Caco-2 (cell line): ENCODE measurements at regions not wholly inside any gene's neighbourhood (a gene's known extent, or its start where the extent isn't known, plus 50 kb on each side); places are given as distances from the start of the nearest gene placed in this dataset.
"Not testable (repeated sequence)": the region's sequence is repeated elsewhere in the genome, so short reads cannot be mapped to it uniquely, and the experiment has no call there.

Experiments
- BruUV-seq: library from RNA; stranded (reverse); fragments of 400-500 nt; replicated peaks from 2 replicates; lab custom pipeline; 2021; lab: Mats Ljungman, UMichigan
- CTCF ChIA-PET: fragments of 300-600 bp; sonication (Branson Sonifier 250); formaldehyde crosslinking; loops from one replicate; lab custom pipeline; 2022; ENCODE audit warnings: antibody characterized with exemption; lab: Charles Lee
- POLR2A ChIA-PET: fragments of 300-600 bp; sonication (Branson Sonifier 250); formaldehyde crosslinking; loops from one replicate; lab custom pipeline; 2022; ENCODE audit warnings: antibody characterized with exemption; lab: Charles Lee
- DNase-seq, 2 experiments: peaks; one replicate each; pipeline versions ENCODE4 v3.0.0 to v3.0.0-alpha.2; 2020 to 2022
- H3K27me3 ChIP-seq: replicated peaks from 2 replicates; pipeline ENCODE4 v1.6.0; 2011; ENCODE audit warnings: low read length; ENCODE audit not compliant: control insufficient read depth, insufficient read depth
- H3K36me3 ChIP-seq: 2 replicates; pipeline ENCODE4 v1.5.1; 2011; ENCODE audit warnings: low read length; ENCODE audit not compliant: control insufficient read depth, insufficient read depth
- H3K4me1 ChIP-seq: fragments of 250-450 bp; sonication (Bioruptor Pico); 2 replicates; pipeline ENCODE4 v1.5.1; 2020; ENCODE audit warnings: mild to moderate bottlenecking
- H3K4me3 ChIP-seq: 2 replicates; pipeline ENCODE4 v1.5.1; 2011; ENCODE audit warnings: low read depth, mild to moderate bottlenecking, control low read depth, low read length
- H3K9me3 ChIP-seq: fragments of 250-450 bp; sonication (Bioruptor Pico); 2 replicates; pipeline ENCODE4 v1.5.1; 2020; ENCODE audit warnings: mild to moderate bottlenecking, moderate library complexity
- H3K27ac Mint-ChIP-seq: one replicate; pipeline ENCODE4 v1.8.0; 2022; ENCODE audit warnings: mixed read lengths; ENCODE audit not compliant: unreplicated experiment
- H3K27me3 Mint-ChIP-seq: one replicate; pipeline ENCODE4 v1.8.0; 2022; ENCODE audit warnings: mixed read lengths; ENCODE audit not compliant: insufficient read depth, unreplicated experiment
- H3K36me3 Mint-ChIP-seq: one replicate; pipeline ENCODE4 v1.8.0; 2022; ENCODE audit warnings: mild to moderate bottlenecking, mixed read lengths; ENCODE audit not compliant: insufficient read depth, unreplicated experiment
- H3K4me1 Mint-ChIP-seq: one replicate; pipeline ENCODE4 v1.8.0; 2022; ENCODE audit warnings: low read depth, mixed read lengths; ENCODE audit not compliant: unreplicated experiment
- H3K4me3 Mint-ChIP-seq: one replicate; pipeline ENCODE4 v1.8.0; 2022; ENCODE audit warnings: mild to moderate bottlenecking, moderate library complexity, mixed read lengths; ENCODE audit not compliant: unreplicated experiment
- H3K9me3 Mint-ChIP-seq: one replicate; pipeline ENCODE4 v1.8.0; 2022; ENCODE audit warnings: mixed read lengths; ENCODE audit not compliant: unreplicated experiment
- intact Hi-C: fragments of 100-400 bp; cut with micrococcal nuclease; formaldehyde crosslinking; loops from one replicate; pipeline ENCODE4 v1.10.0; 2022; ENCODE audit not compliant: unreplicated experiment
- TF ChIP-seq, protein P1 (sequence below), 2 experiments: fragments of 200-600 bp in 1 of 2; IDR thresholded peaks; 1 replicate in 1 of 2; 2 replicates in 1 of 2; pipeline versions ENCODE4 v1.5.1 to v1.8.0; 2011 to 2022; ENCODE audit warnings: antibody characterized with exemption in 1 of 2, control low read depth in 1 of 2, inconsistent platforms in 1 of 2, low read depth in 1 of 2, low read length in 1 of 2, mild to moderate bottlenecking in 1 of 2, moderate library complexity in 1 of 2; ENCODE audit not compliant: insufficient read depth in 1 of 2, severe bottlenecking in 1 of 2, unreplicated experiment in 1 of 2

DNA sequence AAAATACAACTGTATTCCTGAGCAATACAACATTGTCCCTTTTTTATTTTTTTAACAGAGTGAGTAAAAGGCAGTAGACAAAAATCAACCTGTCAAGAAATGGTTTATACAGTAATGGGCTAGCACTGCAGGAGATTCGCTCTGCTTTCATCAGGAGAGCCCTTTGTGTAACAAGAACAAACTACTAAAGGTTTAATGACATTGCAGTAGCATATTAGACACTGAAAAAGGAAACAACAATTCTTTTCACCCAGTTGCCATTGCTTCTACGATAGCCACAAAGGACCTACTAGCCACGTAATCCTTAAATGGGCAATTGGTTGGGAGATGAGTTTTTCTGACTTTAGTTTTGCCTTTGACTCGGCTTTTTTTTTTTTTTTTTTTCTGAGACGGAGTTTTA is 319.8 kb upstream of the TRPM3 start:
- H3K4me1 ChIP-seq, result no peaks in the 10 kb centered on the region
- CTCF ChIA-PET, result no interaction called here
- no TSS peak for BruUV-seq
- POLR2A ChIA-PET, result no interaction called here
- DNase-seq, result no peak
- H3K9me3 Mint-ChIP-seq, result no peaks in the 10 kb centered on the region
- no peaks in the 10 kb centered on the region for H3K36me3 Mint-ChIP-seq
- intact Hi-C loops, result no loop called here
- H3K4me3 Mint-ChIP-seq, result no peak overlapping the region
- no peak overlapping the region for H3K4me3 ChIP-seq
- H3K27me3 ChIP-seq, result no peaks in the 10 kb centered on the region
- no peak overlapping the region for H3K27ac Mint-ChIP-seq
- no peaks in the 10 kb centered on the region for H3K27me3 Mint-ChIP-seq
- H3K4me1 Mint-ChIP-seq, result no peaks in the 10 kb centered on the region
- H3K36me3 ChIP-seq, result no peaks in the 10 kb centered on the region
- no peaks in the 10 kb centered on the region for H3K9me3 ChIP-seq
- TF ChIP-seq, protein P1, sequence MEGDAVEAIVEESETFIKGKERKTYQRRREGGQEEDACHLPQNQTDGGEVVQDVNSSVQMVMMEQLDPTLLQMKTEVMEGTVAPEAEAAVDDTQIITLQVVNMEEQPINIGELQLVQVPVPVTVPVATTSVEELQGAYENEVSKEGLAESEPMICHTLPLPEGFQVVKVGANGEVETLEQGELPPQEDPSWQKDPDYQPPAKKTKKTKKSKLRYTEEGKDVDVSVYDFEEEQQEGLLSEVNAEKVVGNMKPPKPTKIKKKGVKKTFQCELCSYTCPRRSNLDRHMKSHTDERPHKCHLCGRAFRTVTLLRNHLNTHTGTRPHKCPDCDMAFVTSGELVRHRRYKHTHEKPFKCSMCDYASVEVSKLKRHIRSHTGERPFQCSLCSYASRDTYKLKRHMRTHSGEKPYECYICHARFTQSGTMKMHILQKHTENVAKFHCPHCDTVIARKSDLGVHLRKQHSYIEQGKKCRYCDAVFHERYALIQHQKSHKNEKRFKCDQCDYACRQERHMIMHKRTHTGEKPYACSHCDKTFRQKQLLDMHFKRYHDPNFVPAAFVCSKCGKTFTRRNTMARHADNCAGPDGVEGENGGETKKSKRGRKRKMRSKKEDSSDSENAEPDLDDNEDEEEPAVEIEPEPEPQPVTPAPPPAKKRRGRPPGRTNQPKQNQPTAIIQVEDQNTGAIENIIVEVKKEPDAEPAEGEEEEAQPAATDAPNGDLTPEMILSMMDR (IDR thresholded peaks at IDR 0.05; ENCODE audit: insufficient read depth in 1 of 2, low read depth in 1 of 2, low read length in 1 of 2, severe bottlenecking in 1 of 2, unreplicated experiment in 1 of 2), result no peak

DNA sequence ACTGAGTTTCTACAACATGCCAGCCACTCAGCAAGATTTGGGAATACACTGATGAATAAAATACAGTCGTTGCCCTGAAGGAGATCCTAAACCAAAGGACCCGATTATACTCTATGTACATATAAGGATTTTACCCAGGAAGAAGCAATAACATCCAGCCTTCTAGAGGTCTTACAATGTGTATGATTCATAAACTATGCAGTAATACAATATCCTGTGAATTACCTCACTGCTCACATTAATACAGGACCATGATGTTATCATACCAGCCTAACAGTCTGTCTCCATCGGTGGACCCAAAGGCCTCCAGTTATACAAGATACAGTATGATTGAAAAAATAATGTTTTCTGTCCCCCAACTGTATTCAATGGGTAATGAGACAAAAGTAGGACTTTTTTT is 310.5 kb upstream of the TRPM3 start:
- ChIA-PET POLR2A (no interaction called here), CTCF (interaction anchor here (0.5 kb wide), 1 partner anchor 792 kb away, joined by 3 read pairs; no protein-coding TSS in a partner anchor)
- H3K9me3 ChIP-seq, result no peaks in the 10 kb centered on the region
- H3K4me3 ChIP-seq, result no peak overlapping the region
- Mint-ChIP-seq H3K36me3 (no peaks in the 10 kb centered on the region), H3K4me1 (no peaks in the 10 kb centered on the region), H3K27me3 (no peaks in the 10 kb centered on the region), H3K27ac (no peak overlapping the region), H3K9me3 (no peaks in the 10 kb centered on the region), H3K4me3 (no peak overlapping the region)
- intact Hi-C loops, result no loop called here
- no peaks in the 10 kb centered on the region for H3K27me3 ChIP-seq
- TF ChIP-seq, protein P1 (IDR thresholded peaks at IDR 0.05; ENCODE audit: insufficient read depth in 1 of 2, low read depth in 1 of 2, low read length in 1 of 2, severe bottlenecking in 1 of 2, unreplicated experiment in 1 of 2), result no peak
- H3K4me1 ChIP-seq, result no peaks in the 10 kb centered on the region
- no peaks in the 10 kb centered on the region for H3K36me3 ChIP-seq
- no TSS peak for BruUV-seq
- no peak for DNase-seq

DNA sequence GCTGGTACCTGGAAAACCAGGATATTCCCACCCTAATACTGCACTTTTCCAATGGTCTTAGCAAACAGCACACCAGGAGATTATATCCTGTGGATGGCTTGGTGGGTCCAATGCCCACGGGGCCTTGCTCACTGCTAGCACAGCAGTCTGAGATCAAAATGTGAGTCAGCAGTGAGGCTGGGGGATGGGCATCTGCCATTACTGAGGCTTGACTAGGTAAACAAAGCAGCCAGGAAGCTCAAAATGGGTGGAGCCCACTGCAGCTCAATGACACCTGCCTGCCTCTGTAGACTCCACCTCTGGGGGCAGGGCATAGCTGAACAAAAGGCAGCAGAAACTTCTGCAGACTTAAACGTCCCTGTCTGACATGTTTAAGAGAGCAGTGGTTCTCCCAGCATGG is 285.9 kb upstream of the TRPM3 start:
- H3K27ac Mint-ChIP-seq, CTCF ChIA-PET, BruUV-seq, H3K27me3 ChIP-seq, H3K36me3 ChIP-seq, intact Hi-C loops, H3K9me3 ChIP-seq, H3K4me1 ChIP-seq, DNase-seq, H3K4me3 ChIP-seq, H3K9me3 Mint-ChIP-seq, H3K4me3 Mint-ChIP-seq, H3K4me1 Mint-ChIP-seq, H3K27me3 Mint-ChIP-seq, H3K36me3 Mint-ChIP-seq, POLR2A ChIA-PET: not testable (repeated sequence)

DNA sequence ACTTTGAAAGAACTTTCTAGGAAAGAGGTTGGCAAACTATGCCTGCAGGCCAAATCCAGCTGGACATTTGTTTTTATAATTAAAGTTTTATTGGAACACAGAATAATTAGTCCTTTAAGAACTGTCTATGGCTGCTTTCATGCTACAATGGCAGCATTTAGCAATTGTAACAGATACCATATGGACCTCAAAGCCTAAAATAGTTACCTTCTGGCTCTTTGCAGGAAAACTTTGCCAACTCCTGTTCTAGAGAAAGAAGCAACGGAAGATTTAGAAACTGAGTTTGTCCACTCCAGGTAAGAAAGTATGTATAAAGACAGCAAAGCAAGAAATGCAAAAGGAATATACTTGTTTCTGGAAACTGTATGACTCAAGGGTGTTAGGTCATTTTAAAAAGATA is 281.7 kb upstream of the TRPM3 start:
- intact Hi-C loops, result no loop called here
- ChIA-PET POLR2A (no interaction called here), CTCF (no interaction called here)
- Mint-ChIP-seq H3K4me1 (no peaks in the 10 kb centered on the region), H3K4me3 (no peak overlapping the region), H3K27me3 (no peaks in the 10 kb centered on the region), H3K27ac (no peak overlapping the region), H3K9me3 (no peaks in the 10 kb centered on the region), H3K36me3 (no peaks in the 10 kb centered on the region)
- no peak for DNase-seq
- H3K4me1 ChIP-seq, result no peaks in the 10 kb centered on the region
- no peaks in the 10 kb centered on the region for H3K36me3 ChIP-seq
- no peaks in the 10 kb centered on the region for H3K27me3 ChIP-seq
- BruUV-seq, result no TSS peak
- TF ChIP-seq, protein P1 (IDR thresholded peaks at IDR 0.05; ENCODE audit: insufficient read depth in 1 of 2, low read depth in 1 of 2, low read length in 1 of 2, severe bottlenecking in 1 of 2, unreplicated experiment in 1 of 2), result no peak
- no peaks in the 10 kb centered on the region for H3K9me3 ChIP-seq
- no peak overlapping the region for H3K4me3 ChIP-seq
